HEK293 (cell line): ENCODE measurements at regions not wholly inside any gene's neighbourhood (a gene's known extent, or its start where the extent isn't known, plus 50 kb on each side); places are given as distances from the start of the nearest gene placed in this dataset.

Experiments used
- ZNF18 ChIP-seq: fragments of 450-650 bp; formaldehyde crosslinking; IDR thresholded peaks from 2 replicates; pipeline ENCODE4 v1.5.1; 2016; ENCODE audit warnings: missing biosample characterization, missing genetic modification characterization
- ZNF341 ChIP-seq: fragments of 450-650 bp; formaldehyde crosslinking; IDR thresholded peaks from 2 replicates; pipeline ENCODE4; 2016; ENCODE audit warnings: low read depth, missing biosample characterization, missing genetic modification characterization
- ZNF670 ChIP-seq: fragments of 450-650 bp; formaldehyde crosslinking; IDR thresholded peaks from 2 replicates; pipeline ENCODE4 v1.5.1; 2016; ENCODE audit warnings: missing biosample characterization, missing genetic modification characterization, low read depth
- ZNF768 ChIP-seq: fragments of 450-650 bp; formaldehyde crosslinking; IDR thresholded peaks from 2 replicates; pipeline ENCODE4 v1.5.1; 2018; ENCODE audit warnings: missing biosample characterization, mild to moderate bottlenecking, missing genetic modification characterization
- TF ChIP-seq, protein P1 (sequence below): fragments of 450-650 bp; formaldehyde crosslinking; IDR thresholded peaks from 2 replicates; pipeline ENCODE4 v1.5.1; 2016; ENCODE audit warnings: missing biosample characterization, missing genetic modification characterization
- TF ChIP-seq, protein P2 (sequence below): fragments of 450-650 bp; IDR thresholded peaks from 2 replicates; pipeline ENCODE4 v1.5.1; 2018; ENCODE audit warnings: missing biosample characterization, mild to moderate bottlenecking, missing genetic modification characterization
- TF ChIP-seq, protein P3 (sequence below): fragments of 450-650 bp; formaldehyde crosslinking; IDR thresholded peaks from 2 replicates; pipeline ENCODE4 v1.5.1; 2016; ENCODE audit warnings: missing biosample characterization, missing genetic modification characterization
- TF ChIP-seq, protein P4 (sequence below): fragments of 450-650 bp; formaldehyde crosslinking; IDR thresholded peaks from 2 replicates; pipeline ENCODE4 v1.5.1; 2016; ENCODE audit warnings: missing biosample characterization, missing genetic modification characterization

- TF ChIP-seq, protein P1, sequence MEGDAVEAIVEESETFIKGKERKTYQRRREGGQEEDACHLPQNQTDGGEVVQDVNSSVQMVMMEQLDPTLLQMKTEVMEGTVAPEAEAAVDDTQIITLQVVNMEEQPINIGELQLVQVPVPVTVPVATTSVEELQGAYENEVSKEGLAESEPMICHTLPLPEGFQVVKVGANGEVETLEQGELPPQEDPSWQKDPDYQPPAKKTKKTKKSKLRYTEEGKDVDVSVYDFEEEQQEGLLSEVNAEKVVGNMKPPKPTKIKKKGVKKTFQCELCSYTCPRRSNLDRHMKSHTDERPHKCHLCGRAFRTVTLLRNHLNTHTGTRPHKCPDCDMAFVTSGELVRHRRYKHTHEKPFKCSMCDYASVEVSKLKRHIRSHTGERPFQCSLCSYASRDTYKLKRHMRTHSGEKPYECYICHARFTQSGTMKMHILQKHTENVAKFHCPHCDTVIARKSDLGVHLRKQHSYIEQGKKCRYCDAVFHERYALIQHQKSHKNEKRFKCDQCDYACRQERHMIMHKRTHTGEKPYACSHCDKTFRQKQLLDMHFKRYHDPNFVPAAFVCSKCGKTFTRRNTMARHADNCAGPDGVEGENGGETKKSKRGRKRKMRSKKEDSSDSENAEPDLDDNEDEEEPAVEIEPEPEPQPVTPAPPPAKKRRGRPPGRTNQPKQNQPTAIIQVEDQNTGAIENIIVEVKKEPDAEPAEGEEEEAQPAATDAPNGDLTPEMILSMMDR (tag by site-specific recombination), result no peak
- TF ChIP-seq ZNF341 (no peak), ZNF768 (no peak), ZNF18 (tag by site-specific recombination) (no peak), ZNF670 (tag by site-specific recombination) (no peak)
- TF ChIP-seq, protein P2, sequence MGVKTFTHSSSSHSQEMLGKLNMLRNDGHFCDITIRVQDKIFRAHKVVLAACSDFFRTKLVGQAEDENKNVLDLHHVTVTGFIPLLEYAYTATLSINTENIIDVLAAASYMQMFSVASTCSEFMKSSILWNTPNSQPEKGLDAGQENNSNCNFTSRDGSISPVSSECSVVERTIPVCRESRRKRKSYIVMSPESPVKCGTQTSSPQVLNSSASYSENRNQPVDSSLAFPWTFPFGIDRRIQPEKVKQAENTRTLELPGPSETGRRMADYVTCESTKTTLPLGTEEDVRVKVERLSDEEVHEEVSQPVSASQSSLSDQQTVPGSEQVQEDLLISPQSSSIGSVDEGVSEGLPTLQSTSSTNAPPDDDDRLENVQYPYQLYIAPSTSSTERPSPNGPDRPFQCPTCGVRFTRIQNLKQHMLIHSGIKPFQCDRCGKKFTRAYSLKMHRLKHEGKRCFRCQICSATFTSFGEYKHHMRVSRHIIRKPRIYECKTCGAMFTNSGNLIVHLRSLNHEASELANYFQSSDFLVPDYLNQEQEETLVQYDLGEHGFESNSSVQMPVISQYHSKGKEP (tag by site-specific recombination), result no peak
- TF ChIP-seq, protein P3, sequence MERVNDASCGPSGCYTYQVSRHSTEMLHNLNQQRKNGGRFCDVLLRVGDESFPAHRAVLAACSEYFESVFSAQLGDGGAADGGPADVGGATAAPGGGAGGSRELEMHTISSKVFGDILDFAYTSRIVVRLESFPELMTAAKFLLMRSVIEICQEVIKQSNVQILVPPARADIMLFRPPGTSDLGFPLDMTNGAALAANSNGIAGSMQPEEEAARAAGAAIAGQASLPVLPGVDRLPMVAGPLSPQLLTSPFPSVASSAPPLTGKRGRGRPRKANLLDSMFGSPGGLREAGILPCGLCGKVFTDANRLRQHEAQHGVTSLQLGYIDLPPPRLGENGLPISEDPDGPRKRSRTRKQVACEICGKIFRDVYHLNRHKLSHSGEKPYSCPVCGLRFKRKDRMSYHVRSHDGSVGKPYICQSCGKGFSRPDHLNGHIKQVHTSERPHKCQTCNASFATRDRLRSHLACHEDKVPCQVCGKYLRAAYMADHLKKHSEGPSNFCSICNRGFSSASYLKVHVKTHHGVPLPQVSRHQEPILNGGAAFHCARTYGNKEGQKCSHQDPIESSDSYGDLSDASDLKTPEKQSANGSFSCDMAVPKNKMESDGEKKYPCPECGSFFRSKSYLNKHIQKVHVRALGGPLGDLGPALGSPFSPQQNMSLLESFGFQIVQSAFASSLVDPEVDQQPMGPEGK (tag by site-specific recombination), result no peak
- TF ChIP-seq, protein P4, sequence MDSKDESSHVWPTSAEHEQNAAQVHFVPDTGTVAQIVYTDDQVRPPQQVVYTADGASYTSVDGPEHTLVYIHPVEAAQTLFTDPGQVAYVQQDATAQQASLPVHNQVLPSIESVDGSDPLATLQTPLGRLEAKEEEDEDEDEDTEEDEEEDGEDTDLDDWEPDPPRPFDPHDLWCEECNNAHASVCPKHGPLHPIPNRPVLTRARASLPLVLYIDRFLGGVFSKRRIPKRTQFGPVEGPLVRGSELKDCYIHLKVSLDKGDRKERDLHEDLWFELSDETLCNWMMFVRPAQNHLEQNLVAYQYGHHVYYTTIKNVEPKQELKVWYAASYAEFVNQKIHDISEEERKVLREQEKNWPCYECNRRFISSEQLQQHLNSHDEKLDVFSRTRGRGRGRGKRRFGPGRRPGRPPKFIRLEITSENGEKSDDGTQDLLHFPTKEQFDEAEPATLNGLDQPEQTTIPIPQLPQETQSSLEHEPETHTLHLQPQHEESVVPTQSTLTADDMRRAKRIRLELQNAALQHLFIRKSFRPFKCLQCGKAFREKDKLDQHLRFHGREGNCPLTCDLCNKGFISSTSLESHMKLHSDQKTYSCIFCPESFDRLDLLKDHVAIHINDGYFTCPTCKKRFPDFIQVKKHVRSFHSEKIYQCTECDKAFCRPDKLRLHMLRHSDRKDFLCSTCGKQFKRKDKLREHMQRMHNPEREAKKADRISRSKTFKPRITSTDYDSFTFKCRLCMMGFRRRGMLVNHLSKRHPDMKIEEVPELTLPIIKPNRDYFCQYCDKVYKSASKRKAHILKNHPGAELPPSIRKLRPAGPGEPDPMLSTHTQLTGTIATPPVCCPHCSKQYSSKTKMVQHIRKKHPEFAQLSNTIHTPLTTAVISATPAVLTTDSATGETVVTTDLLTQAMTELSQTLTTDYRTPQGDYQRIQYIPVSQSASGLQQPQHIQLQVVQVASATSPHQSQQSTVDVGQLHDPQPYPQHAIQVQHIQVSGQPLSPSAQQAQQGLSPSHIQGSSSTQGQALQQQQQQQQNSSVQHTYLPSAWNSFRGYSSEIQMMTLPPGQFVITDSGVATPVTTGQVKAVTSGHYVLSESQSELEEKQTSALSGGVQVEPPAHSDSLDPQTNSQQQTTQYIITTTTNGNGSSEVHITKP (tag by site-specific recombination), result no peak
Measured at GRCh38 chr9:22286661-22287060, 160.0 kb upstream of the DMRTA1 start.
